GM12873 (cell line): ENCODE measurements at regions not wholly inside any gene's neighbourhood (a gene's known extent, or its start where the extent isn't known, plus 50 kb on each side); places are given as distances from the start of the nearest gene placed in this dataset.

Experiments used
- CTCF ChIP-seq: IDR thresholded peaks from 2 replicates; pipeline ENCODE4 v1.5.1; 2012; ENCODE audit warnings: low read depth, mild to moderate bottlenecking, moderate library complexity, low read length, control low read depth; ENCODE audit not compliant: insufficient read depth; ENCODE audit errors: missing control alignments

- no peak for TF ChIP-seq CTCF
Measured at GRCh38 chr7:136665878-136666509, 202.5 kb upstream of the CHRM2 start.

GRCh38 chr7:136664537-136664936, 203.9 kb upstream of the CHRM2 start:
- no peak for TF ChIP-seq CTCF

- no peak for TF ChIP-seq CTCF
Measured at GRCh38 chr7:136657482-136657921, 210.9 kb upstream of the CHRM2 start.

- TF ChIP-seq CTCF = no peak
Measured at GRCh38 chr7:136656516-136656915, 211.9 kb upstream of the CHRM2 start.

GRCh38 chr7:136655414-136655813, 213.0 kb upstream of the CHRM2 start:
- no peak for TF ChIP-seq CTCF

- no peak for TF ChIP-seq CTCF
Measured at GRCh38 chr7:136654406-136654805, 214.0 kb upstream of the CHRM2 start.

- TF ChIP-seq CTCF = no peak
Measured at GRCh38 chr7:136652635-136653370, 215.6 kb upstream of the CHRM2 start.
